Panc1 (cell line): ENCODE measurements at regions not wholly inside any gene's neighbourhood (a gene's known extent, or its start where the extent isn't known, plus 50 kb on each side); places are given as distances from the start of the nearest gene placed in this dataset.

Source experiments
- ATAC-seq: fragments of 200-7000 bp; cut with Tn5 transposase; 2 replicates; pipeline ENCODE4 v1.9.1; 2020; ENCODE audit warnings: mild to moderate bottlenecking, moderate library complexity
- BruUV-seq: library from RNA; stranded (reverse); fragments of 400-500 nt; replicated peaks from 2 replicates; lab custom pipeline; 2021; lab: Mats Ljungman, UMichigan
- CTCF ChIA-PET: fragments of 300-600 bp; sonication (Branson Sonifier 250); formaldehyde crosslinking; loops from one replicate; lab custom pipeline; 2022; ENCODE audit warnings: antibody characterized with exemption; lab: Charles Lee
- POLR2A ChIA-PET: fragments of 300-600 bp; sonication (Branson Sonifier 250); formaldehyde crosslinking; loops from one replicate; lab custom pipeline; 2022; ENCODE audit warnings: antibody characterized with exemption; lab: Charles Lee
- DNase-seq: peaks from one replicate; pipeline ENCODE4 v3.0.0-alpha.2; 2010; ENCODE audit warnings: low read depth, low spot score
- H3K27ac ChIP-seq: 2 replicates; pipeline ENCODE4 v1.5.1; 2011; ENCODE audit warnings: mild to moderate bottlenecking, low read length, inconsistent platforms
- H3K27me3 ChIP-seq: fragments of 200-500 bp; sonication (Bioruptor generic); 2 replicates; pipeline ENCODE4 v1.6.0; 2014; ENCODE audit warnings: low read length, inconsistent platforms; ENCODE audit not compliant: control insufficient read depth, insufficient read depth
- H3K36me3 ChIP-seq: fragments of 200-500 bp; sonication (Bioruptor generic); 2 replicates; pipeline ENCODE4 v1.5.1; 2014; ENCODE audit warnings: inconsistent platforms, mild to moderate bottlenecking, low read length, moderate library complexity; ENCODE audit not compliant: control insufficient read depth, insufficient read depth
- H3K4me1 ChIP-seq: 2 replicates; pipeline ENCODE4 v1.5.1; 2011; ENCODE audit warnings: inconsistent platforms, mild to moderate bottlenecking, low read length, moderate library complexity; ENCODE audit not compliant: control insufficient read depth, insufficient read depth
- H3K4me3 ChIP-seq, 2 experiments: 2 replicates each; pipeline ENCODE4 v1.5.1; 2011 to 2012; ENCODE audit warnings: low read depth in 2 of 2, low read length in 2 of 2, mild to moderate bottlenecking in 2 of 2, inconsistent platforms in 1 of 2, moderate library complexity in 1 of 2
- H3K9me3 ChIP-seq: fragments of 200-500 bp; sonication (Bioruptor generic); 2 replicates; pipeline ENCODE4 v1.5.1; 2014; ENCODE audit warnings: low read depth, mild to moderate bottlenecking, inconsistent platforms, low read length, moderate library complexity; ENCODE audit not compliant: control insufficient read depth, insufficient read depth
- CTCF ChIP-seq: fragments of 450-650 bp; IDR thresholded peaks from 2 replicates; pipeline ENCODE4 v1.5.1; 2017; ENCODE audit warnings: mild to moderate bottlenecking
- POLR2AphosphoS5 ChIP-seq: IDR thresholded peaks from 2 replicates; pipeline ENCODE4 v1.6.1; 2012; ENCODE audit warnings: mild to moderate bottlenecking, low read depth, low read length, moderate library complexity
- REST ChIP-seq, 2 experiments: IDR thresholded peaks; 2 replicates each; pipeline ENCODE4 v1.6.1; 2011 to 2012; ENCODE audit warnings: low read depth in 2 of 2, control low read depth in 1 of 2, low read length in 1 of 2, mild to moderate bottlenecking in 1 of 2, moderate library complexity in 1 of 2; ENCODE audit not compliant: insufficient read depth in 1 of 2
- SIN3A ChIP-seq: IDR thresholded peaks from 2 replicates; pipeline ENCODE4 v1.6.1; 2012; ENCODE audit warnings: low read depth, mild to moderate bottlenecking, low read length, moderate library complexity, borderline replicate concordance; ENCODE audit not compliant: insufficient read depth
- TCF7L2 ChIP-seq: IDR thresholded peaks from 2 replicates; pipeline ENCODE4 v1.6.1; 2011; ENCODE audit warnings: mild to moderate bottlenecking, low read depth, low read length, inconsistent platforms
- in situ Hi-C: cut with HindIII; loops from 2 replicates; pipeline ENCODE4 v1.10.0; 2016; ENCODE audit warnings: low sequenced_read_pairs, low pct_unique_long_range_greater_than_20kb
- intact Hi-C: fragments of 100-400 bp; cut with micrococcal nuclease; formaldehyde crosslinking; loops from one replicate; pipeline ENCODE4 v1.10.0; 2022; ENCODE audit not compliant: unreplicated experiment

- POLR2A ChIA-PET = interaction anchor here (0.7 kb wide), 1 partner anchor 66 kb away, joined by 3 read pairs; no protein-coding TSS in a partner anchor
- ATAC-seq (no peak), DNase-seq (no peak)
- CTCF ChIA-PET = interaction anchor here (0.5 to 0.6 kb wide), 2 partner anchors 22 to 65 kb away, joined by 5 to 8 read pairs; no protein-coding TSS in a partner anchor
- H3K9me3 ChIP-seq = no peaks in the 10 kb centered on the region
- TF ChIP-seq CTCF (no peak), POLR2AphosphoS5 (no peak), SIN3A (no peak)
- H3K27ac ChIP-seq = no peak overlapping the region
- BruUV-seq = no TSS peak
- intact Hi-C loops = no loop called here
- H3K36me3 ChIP-seq = no peaks in the 10 kb centered on the region
- H3K4me1 ChIP-seq = no peaks in the 10 kb centered on the region
- in situ Hi-C loops = no loop called here
- no peak overlapping the region for H3K4me3 ChIP-seq
- no peaks in the 10 kb centered on the region for H3K27me3 ChIP-seq
These were observed 392.1 kb upstream of the CCL2 start for GRCh38 chr17:33862772-33863602.

GRCh38 chr17:33864758-33865229, 390.3 kb upstream of the CCL2 start:
- H3K4me1 ChIP-seq = no peaks in the 10 kb centered on the region
- H3K36me3 ChIP-seq = no peaks in the 10 kb centered on the region
- DNase-seq (no peak), ATAC-seq (no peak)
- TF ChIP-seq SIN3A (no peak), TCF7L2 (no peak), REST (IDR thresholded peaks at IDR 0.05; ENCODE audit: insufficient read depth in 1 of 2, low read depth in 2 of 2, low read length in 1 of 2) (no peak), CTCF (no peak), POLR2AphosphoS5 (no peak)
- CTCF ChIA-PET = no interaction called here
- POLR2A ChIA-PET = no interaction called here
- no peak overlapping the region for H3K4me3 ChIP-seq
- no peaks in the 10 kb centered on the region for H3K27me3 ChIP-seq
- no TSS peak for BruUV-seq
- intact Hi-C loops (no loop called here), in situ Hi-C loops (no loop called here)
- no peak overlapping the region for H3K27ac ChIP-seq
- no peaks in the 10 kb centered on the region for H3K9me3 ChIP-seq
